BJ (cell line): ENCODE measurements at regions not wholly inside any gene's neighbourhood (a gene's known extent, or its start where the extent isn't known, plus 50 kb on each side); places are given as distances from the start of the nearest gene placed in this dataset.

Experiments
- CTCF ChIA-PET: fragments of 350-600 bp; formaldehyde crosslinking; extraction: SDS; loops from one replicate; lab custom pipeline; 2021; ENCODE audit warnings: antibody characterized with exemption, inconsistent platforms; lab: Yijun Ruan, JAX
- POLR2A ChIA-PET: fragments of 300-600 bp; sonication (Branson Sonifier 250); formaldehyde crosslinking; extraction: SDS; loops from one replicate; lab custom pipeline; 2021; ENCODE audit warnings: antibody characterized with exemption; lab: Charles Lee
- DNase-seq: peaks from one replicate; pipeline ENCODE4 v3.0.0-alpha.2; 2011; ENCODE audit warnings: low read depth
- H3K27me3 ChIP-seq: 2 replicates; pipeline ENCODE4 v1.6.0; 2011; ENCODE audit warnings: low read length; ENCODE audit not compliant: control insufficient read depth, insufficient read depth
- H3K36me3 ChIP-seq: 2 replicates; pipeline ENCODE4 v1.5.1; 2011; ENCODE audit warnings: low read length; ENCODE audit not compliant: control insufficient read depth, insufficient read depth
- H3K4me3 ChIP-seq: 2 replicates; pipeline ENCODE4 v1.5.1; 2011; ENCODE audit warnings: low read depth, mild to moderate bottlenecking, control low read depth, low read length
- CTCF ChIP-seq: IDR thresholded peaks from 2 replicates; pipeline ENCODE4 v1.5.1; 2011; ENCODE audit warnings: low read depth, mild to moderate bottlenecking, control low read depth, inconsistent platforms, low read length, moderate library complexity; ENCODE audit not compliant: insufficient read depth

- no peak for DNase-seq
- TF ChIP-seq CTCF, result no peak
- Histone ChIP-seq H3K36me3 (no peaks in the 10 kb centered on the region; the same call in 1 of the 2 replicates), H3K27me3 (no peaks in the 10 kb centered on the region), H3K4me3 (no peak overlapping the region)
- ChIA-PET CTCF (interaction anchor here (1.1 kb wide), 1 partner anchor 12 kb away, joined by 4 read pairs; no protein-coding TSS in a partner anchor), POLR2A (no interaction called here)
Observed at GRCh38 chr6:147122823-147123222, 81.4 kb upstream of the STXBP5 start.

GRCh38 chr6:147126618-147127022 is 77.6 kb upstream of the STXBP5 start:
- CTCF ChIA-PET, result no interaction called here
- Histone ChIP-seq H3K36me3 (no peaks in the 10 kb centered on the region), H3K27me3 (no peaks in the 10 kb centered on the region), H3K4me3 (no peak overlapping the region)
- DNase-seq, result no peak
- POLR2A ChIA-PET, result no interaction called here
- TF ChIP-seq CTCF, result no peak

GRCh38 chr6:147127587-147127986 is 76.6 kb upstream of the STXBP5 start:
- POLR2A ChIA-PET, result no interaction called here
- Histone ChIP-seq H3K36me3 (no peaks in the 10 kb centered on the region), H3K27me3 (no peaks in the 10 kb centered on the region), H3K4me3 (no peak overlapping the region)
- CTCF ChIA-PET, result no interaction called here
- no peak for TF ChIP-seq CTCF
- no peak for DNase-seq

- TF ChIP-seq CTCF, result no peak
Observed at GRCh38 chr6:147128056-147128455, 76.2 kb upstream of the STXBP5 start.

GRCh38 chr6:147131532-147132128 is 72.6 kb upstream of the STXBP5 start:
- H3K36me3 ChIP-seq, result no peaks in the 10 kb centered on the region
- ChIA-PET CTCF (no interaction called here), POLR2A (no interaction called here)
- no peak overlapping the region for H3K4me3 ChIP-seq
- DNase-seq, result no peak
- TF ChIP-seq CTCF, result no peak
- H3K27me3 ChIP-seq, result no peaks in the 10 kb centered on the region

More at GRCh38 chr6:147128056-147128455, 76.2 kb upstream of the STXBP5 start:
- Histone ChIP-seq H3K36me3 (no peaks in the 10 kb centered on the region), H3K4me3 (no peak overlapping the region), H3K27me3 (no peaks in the 10 kb centered on the region)
- DNase-seq, result no peak
- POLR2A ChIA-PET, result no interaction called here
- CTCF ChIA-PET, result no interaction called here
